NCI-H1048 (cell line): ENCODE measurements at regions not wholly inside any gene's neighbourhood (a gene's known extent, or its start where the extent isn't known, plus 50 kb on each side); places are given as distances from the start of the nearest gene placed in this dataset.

ENCODE experiments used
- DNase-seq: peaks from one replicate; lab custom pipeline; 2025; lab: John Stamatoyannopoulos, UW

DNA sequence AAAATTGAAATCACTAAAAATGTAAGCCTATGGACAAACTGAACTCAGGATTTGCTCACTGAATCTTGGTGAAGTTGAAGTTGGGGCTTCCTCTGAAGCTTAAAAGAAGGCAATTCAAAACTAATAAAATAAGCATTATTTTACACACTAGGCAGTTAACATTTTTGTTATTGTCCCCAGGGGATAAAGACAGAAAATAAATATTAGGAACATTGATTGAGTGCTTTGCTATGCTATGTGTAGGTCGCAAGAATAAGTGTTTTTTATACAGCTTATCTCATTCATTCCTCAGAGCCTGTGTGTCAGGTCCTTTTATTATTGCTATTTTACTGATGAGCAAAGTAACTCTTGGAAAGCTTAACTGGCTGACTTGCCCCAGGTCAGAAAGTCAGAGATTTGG, 82.2 kb downstream of the ZNF608 start:
- DNase-seq = no peak

DNA sequence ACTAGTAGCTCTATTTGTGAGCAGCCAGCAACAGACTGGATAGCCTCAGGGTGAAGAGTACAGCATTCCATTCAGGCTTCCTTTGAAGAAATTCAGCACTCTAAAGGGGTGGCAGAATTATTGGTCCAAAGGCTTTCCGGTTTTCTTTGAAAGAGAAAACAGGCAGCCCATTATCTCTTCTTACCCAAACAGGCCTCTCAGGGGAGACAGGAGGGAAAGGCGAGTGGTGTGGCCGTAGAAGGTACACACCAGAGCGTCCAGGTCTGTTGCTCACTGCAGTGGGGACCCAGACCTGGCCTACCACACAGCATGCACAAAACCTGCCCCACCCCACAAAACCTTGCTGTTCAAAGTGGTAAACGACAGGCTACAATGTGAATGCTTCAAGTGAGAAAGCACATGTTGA, 83.3 kb downstream of the ZNF608 start:
- DNase-seq = peak; percentile 37

GRCh38 chr5:124662181-124662781, 84.2 kb downstream of the ZNF608 start:
- no peak for DNase-seq

DNA sequence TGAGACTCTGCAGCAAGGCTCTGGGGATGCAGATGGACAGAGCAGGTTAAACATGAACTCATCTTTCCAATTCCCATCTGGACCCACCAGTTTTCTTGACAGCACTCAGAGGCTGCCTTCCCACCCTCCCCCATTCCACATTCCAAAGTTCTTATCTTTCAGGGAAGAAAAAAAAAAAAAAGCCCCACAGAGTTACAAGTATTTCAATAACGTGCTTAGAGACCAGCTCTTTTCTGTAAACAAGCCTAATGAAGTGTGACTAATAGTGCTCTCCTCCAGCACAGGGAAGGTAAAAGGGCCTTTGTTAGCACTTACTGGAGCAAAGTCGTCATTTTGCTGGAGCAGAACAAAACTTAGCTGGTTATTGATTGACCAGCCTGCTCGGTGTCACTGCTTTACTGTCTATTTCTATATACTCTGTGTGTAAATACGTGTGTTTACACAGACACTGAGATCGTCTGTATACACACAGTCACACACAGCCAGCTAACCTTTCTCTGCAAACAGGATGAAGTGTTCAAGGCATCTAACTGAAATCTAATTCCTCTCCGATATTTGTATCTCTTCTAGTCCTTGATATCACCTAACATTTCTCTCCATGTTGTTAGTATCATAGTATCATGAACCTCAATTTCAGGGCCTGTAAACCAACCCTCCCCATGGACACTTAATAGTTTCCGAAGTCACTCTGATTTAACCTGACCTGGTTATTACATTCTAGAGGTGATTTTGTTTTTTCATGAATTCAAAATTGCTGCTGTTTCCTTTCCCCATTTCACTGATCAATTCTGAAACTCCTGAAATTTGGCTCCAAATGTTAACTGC, 84.9 kb downstream of the ZNF608 start:
- peak; percentile 71 for DNase-seq

- DNase-seq = peak; percentile 35
Measured at GRCh38 chr5:124660229-124661093, 86.0 kb downstream of the ZNF608 start.

DNA sequence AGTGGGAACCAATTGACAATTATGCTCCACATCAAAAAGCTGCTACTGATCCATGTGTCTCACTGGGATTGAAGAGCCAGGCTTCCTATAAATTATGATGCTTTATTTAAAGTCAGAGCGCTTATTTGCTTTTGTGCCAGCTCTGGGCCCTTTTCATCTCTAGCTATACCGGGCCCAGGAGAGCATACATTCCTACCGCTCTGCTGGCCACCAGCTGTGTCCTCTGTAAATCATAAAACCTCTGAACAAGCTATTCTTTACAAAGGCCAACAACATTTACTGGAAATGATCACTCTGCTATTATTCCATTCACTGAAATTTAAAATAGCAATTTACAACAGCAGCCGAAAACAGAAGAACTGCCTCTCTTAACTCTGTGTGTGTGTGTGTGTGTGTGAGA, 86.6 kb downstream of the ZNF608 start:
- DNase-seq = no peak

DNA sequence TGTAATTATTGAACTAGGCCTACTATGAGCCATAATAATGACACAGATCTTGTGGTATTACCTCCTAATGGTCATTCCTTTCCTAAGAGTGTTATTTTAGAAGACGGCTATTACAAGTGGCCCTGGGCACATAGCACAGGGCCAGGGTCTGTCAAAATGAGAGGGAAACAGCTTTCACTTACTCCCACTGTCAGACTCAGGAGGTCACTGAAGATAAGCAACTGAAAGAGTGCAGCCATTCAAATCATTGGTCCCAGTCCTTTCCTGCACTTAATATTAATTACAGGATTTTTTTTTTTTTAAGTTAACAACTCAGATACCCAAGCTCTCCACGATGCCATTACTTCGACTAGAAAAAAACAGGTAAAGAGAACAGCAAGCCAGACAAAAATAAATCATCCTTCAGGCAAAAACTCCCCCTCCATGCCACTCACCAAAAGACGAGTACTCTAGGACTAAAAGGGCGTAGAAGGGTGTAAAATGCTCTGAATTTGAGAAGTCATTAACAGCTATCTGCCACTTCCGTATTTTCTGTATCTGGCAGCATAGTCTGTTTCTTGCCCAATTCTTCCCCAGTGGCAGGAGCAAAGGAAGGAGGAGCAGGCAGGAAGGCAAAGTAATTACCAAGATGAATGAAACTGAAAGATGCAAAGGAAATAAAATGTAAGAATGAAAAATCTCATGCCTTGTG, 87.4 kb downstream of the ZNF608 start:
- no peak for DNase-seq

- peak; percentile 89 for DNase-seq
Measured at GRCh38 chr5:124655921-124656511, 90.4 kb downstream of the ZNF608 start.

DNA sequence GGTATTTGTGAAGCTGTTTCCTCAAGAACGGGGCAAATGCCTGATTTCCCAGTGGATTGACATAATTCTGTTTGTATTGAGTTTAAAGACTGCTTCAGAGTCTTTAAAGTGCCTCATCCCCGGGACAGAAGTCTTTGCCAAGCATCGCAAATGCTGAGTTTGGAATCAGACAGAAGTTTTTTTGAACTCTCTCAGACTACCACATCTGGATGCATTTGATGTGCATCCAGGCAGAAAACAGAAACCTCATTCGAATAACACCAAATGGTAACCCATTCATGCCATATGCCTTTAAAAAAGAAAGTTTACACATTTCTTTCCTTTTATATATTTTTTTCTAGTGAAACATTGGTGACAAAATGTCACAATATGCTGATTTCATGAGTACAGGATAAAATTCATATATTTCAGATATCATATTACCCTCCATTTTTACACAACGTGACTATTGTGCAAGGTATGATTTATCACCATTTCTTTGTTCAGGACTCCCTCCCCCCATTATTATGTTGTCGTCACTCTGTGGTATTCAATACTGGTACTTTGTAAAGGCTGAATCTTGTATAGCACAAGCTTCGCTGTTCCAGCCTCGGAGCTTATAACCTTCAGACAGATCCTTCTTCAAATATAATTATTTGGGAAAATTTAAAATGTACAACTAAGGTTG, 91.1 kb downstream of the ZNF608 start:
- peak; percentile 89 for DNase-seq

GRCh38 chr5:124654418-124654817, 92.0 kb downstream of the ZNF608 start:
- DNase-seq = no peak

GRCh38 chr5:124653666-124654065, 92.8 kb downstream of the ZNF608 start:
- DNase-seq = no peak

- no peak for DNase-seq
Measured at GRCh38 chr5:124652892-124653441, 93.5 kb downstream of the ZNF608 start.

DNA sequence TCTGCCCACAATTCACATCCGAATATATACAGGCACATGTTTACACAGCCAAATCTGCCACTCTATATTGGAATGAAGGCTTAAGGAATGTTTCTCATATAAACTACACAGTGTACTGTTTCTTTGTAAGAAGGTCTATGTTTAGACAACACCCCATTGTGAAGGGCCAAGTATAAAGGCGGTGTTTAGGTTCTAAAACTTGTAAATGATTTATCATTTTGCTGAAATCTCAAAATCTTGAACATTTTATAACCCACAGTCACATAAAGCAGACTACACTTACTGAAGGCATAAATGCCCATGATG, 94.0 kb downstream of the ZNF608 start:
- no peak for DNase-seq

DNA sequence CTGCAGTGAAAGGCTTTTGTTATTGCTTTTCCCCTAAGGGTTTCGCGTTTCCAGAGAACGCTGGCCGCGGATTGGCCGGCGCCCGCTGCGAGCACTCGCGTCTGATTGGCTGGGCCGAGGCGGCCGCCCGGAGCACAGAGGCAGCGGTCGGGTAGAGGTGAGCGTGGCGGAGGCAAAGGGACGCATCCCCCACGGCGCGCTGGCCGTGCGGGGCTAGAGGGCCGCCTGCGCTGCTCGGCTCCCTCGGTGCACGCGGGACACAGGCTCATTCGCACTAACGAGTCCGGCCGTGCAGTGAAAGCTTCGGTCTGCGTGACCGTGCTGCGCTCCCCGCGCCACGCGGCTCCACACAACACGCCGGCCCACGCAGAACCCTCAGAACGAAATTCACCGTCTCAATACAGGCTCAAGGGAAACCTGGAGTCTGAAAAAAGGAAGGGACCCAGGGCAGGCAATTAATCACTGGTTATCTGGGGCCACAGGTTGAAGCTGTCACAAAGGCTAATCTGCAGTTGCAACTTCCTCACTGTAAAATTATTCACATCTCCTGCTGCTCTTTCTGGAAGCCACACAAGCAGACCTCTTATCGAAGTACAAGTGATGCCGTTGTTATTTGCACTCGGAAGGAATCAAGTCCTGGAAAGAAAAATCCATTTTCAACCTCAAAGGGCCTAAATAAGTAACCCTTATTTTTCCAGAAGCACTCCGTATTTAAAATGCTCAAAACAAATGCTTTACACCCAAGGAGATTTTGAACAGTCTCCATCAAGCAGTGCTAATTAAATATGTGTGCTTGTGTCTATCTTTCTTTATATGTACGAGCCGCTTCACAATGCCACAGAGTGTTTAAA, 94.6 kb downstream of the ZNF608 start:
- DNase-seq = peak; percentile 79

- no peak for DNase-seq
Measured at GRCh38 chr5:124650951-124651662, 95.3 kb downstream of the ZNF608 start.

GRCh38 chr5:124650147-124650561, 96.3 kb downstream of the ZNF608 start:
- no peak for DNase-seq

- DNase-seq = peak; percentile 44
Measured at GRCh38 chr5:124649491-124650146, 96.8 kb downstream of the ZNF608 start.

GRCh38 chr5:124648902-124649467, 97.5 kb downstream of the ZNF608 start:
- no peak for DNase-seq
